OCI-LY7 (cell line): ENCODE measurements at regions not wholly inside any gene's neighbourhood (a gene's known extent, or its start where the extent isn't known, plus 50 kb on each side); places are given as distances from the start of the nearest gene placed in this dataset.

Experiments used
- BruUV-seq: library from RNA; stranded (reverse); fragments of 400-500 nt; replicated peaks from 2 replicates; lab custom pipeline; 2021; lab: Mats Ljungman, UMichigan
- CTCF ChIA-PET: fragments of 300-600 bp; sonication (Branson Sonifier 250); formaldehyde crosslinking; loops from one replicate; lab custom pipeline; 2022; ENCODE audit warnings: antibody characterized with exemption; ENCODE audit not compliant: unreplicated experiment; lab: Charles Lee
- POLR2A ChIA-PET: fragments of 300-600 bp; sonication (Branson Sonifier 250); formaldehyde crosslinking; loops from one replicate; lab custom pipeline; 2022; ENCODE audit warnings: antibody characterized with exemption; lab: Charles Lee
- DNase-seq: peaks from one replicate; pipeline ENCODE4 v3.0.0-alpha.2; 2015; ENCODE audit warnings: low spot score
- H2AFZ ChIP-seq: fragments of 200-600 bp; sonication (generic), shearing (Covaris generic); 2 replicates; pipeline ENCODE4 v1.6.1; 2014; ENCODE audit warnings: mild to moderate bottlenecking, antibody characterized with exemption, low read length, moderate library complexity
- H3K27ac ChIP-seq: fragments of 200-600 bp; sonication (generic); 2 replicates; pipeline ENCODE4 v1.5.1; 2014; ENCODE audit warnings: mixed run types, low read depth, mild to moderate bottlenecking, moderate library complexity, low read length, inconsistent platforms; ENCODE audit not compliant: poor library complexity, severe bottlenecking
- H3K36me3 ChIP-seq: fragments of 200-600 bp; sonication (generic); 2 replicates; pipeline ENCODE4 v1.6.1; 2014; ENCODE audit warnings: mild to moderate bottlenecking, antibody characterized with exemption, low read length, moderate library complexity, mixed read lengths; ENCODE audit not compliant: insufficient read depth
- H3K4me1 ChIP-seq: fragments of 200-600 bp; sonication (generic); 2 replicates; pipeline ENCODE4 v1.5.1; 2014; ENCODE audit warnings: mild to moderate bottlenecking, low read length; ENCODE audit not compliant: insufficient read depth, poor library complexity, severe bottlenecking
- H3K4me2 ChIP-seq: fragments of 200-600 bp; sonication (generic); 2 replicates; pipeline ENCODE4 v1.6.1; 2014; ENCODE audit warnings: mild to moderate bottlenecking, low read length
- H3K4me3 ChIP-seq: fragments of 200-600 bp; sonication (generic); 2 replicates; pipeline ENCODE4 v1.5.1; 2014; ENCODE audit warnings: mild to moderate bottlenecking, low read depth, low read length; ENCODE audit not compliant: poor library complexity, severe bottlenecking
- H3K79me2 ChIP-seq: fragments of 200-600 bp; sonication (generic); 2 replicates; pipeline ENCODE4 v1.6.1; 2016; ENCODE audit warnings: low read depth, mild to moderate bottlenecking, low read length, moderate library complexity, mixed read lengths; ENCODE audit not compliant: insufficient read depth
- H3K9me2 ChIP-seq: fragments of 200-600 bp; sonication (generic); 2 replicates; pipeline ENCODE4 v1.6.1; 2016; ENCODE audit warnings: mild to moderate bottlenecking, low read length, mixed read lengths; ENCODE audit not compliant: insufficient read depth
- H3K9me3 ChIP-seq: fragments of 200-600 bp; sonication (generic); 2 replicates; pipeline ENCODE4 v1.6.1; 2014; ENCODE audit warnings: mild to moderate bottlenecking, mixed run types, low read length, mixed read lengths
- H4K20me1 ChIP-seq: fragments of 200-600 bp; sonication (generic); 2 replicates; pipeline ENCODE4 v1.6.1; 2014; ENCODE audit warnings: mild to moderate bottlenecking, antibody characterized with exemption, low read length, moderate library complexity, mixed read lengths; ENCODE audit not compliant: insufficient read depth
- EZH2phosphoT487 ChIP-seq: fragments of 200-600 bp; sonication (generic); IDR thresholded peaks from 2 replicates; pipeline ENCODE4 v1.6.1; 2018; ENCODE audit warnings: low read depth, borderline replicate concordance, mild to moderate bottlenecking, mixed run types, antibody characterized with exemption, low read length, moderate library complexity, mixed read lengths
- intact Hi-C: fragments of 100-400 bp; cut with micrococcal nuclease; formaldehyde crosslinking; loops from one replicate; pipeline ENCODE4 v1.10.0; 2022; ENCODE audit not compliant: unreplicated experiment
- TF ChIP-seq, protein P1 (sequence below): fragments of 200-600 bp; sonication (generic); conservative IDR thresholded peaks from 2 replicates; pipeline ENCODE4 v1.5.1; 2014; ENCODE audit warnings: mild to moderate bottlenecking, antibody characterized with exemption, low read length, moderate library complexity, mixed read lengths

DNA sequence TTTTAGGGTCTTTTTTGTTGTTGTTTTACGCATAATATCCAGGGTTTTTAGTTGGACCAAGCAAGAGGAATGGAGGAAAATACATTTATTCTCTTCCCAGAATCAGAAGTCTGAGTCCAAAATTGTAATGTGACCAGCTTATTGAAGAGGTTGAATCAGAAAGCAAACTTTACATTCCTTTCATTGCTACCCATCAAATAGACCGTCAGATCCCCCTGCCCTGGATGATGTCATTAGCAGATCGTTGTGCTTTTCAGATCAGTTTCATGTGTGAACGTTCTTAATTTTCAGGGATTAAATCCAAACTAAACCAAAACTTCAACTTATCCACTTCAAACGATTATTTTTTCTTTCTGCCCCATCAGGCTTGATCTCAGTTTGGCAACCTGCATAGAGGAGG lies 85.7 kb upstream of the NGF start:
- Histone ChIP-seq H3K9me2 (no peaks in the 10 kb centered on the region), H3K4me3 (no peak overlapping the region), H3K4me1 (no peaks in the 10 kb centered on the region), H3K27ac (no peak overlapping the region), H3K9me3 (no peaks in the 10 kb centered on the region), H4K20me1 (no peaks in the 10 kb centered on the region), H3K36me3 (no peaks in the 10 kb centered on the region), H3K79me2 (no peaks in the 10 kb centered on the region), H2AFZ (no peak overlapping the region), H3K4me2 (no peak overlapping the region)
- TF ChIP-seq, protein P1, sequence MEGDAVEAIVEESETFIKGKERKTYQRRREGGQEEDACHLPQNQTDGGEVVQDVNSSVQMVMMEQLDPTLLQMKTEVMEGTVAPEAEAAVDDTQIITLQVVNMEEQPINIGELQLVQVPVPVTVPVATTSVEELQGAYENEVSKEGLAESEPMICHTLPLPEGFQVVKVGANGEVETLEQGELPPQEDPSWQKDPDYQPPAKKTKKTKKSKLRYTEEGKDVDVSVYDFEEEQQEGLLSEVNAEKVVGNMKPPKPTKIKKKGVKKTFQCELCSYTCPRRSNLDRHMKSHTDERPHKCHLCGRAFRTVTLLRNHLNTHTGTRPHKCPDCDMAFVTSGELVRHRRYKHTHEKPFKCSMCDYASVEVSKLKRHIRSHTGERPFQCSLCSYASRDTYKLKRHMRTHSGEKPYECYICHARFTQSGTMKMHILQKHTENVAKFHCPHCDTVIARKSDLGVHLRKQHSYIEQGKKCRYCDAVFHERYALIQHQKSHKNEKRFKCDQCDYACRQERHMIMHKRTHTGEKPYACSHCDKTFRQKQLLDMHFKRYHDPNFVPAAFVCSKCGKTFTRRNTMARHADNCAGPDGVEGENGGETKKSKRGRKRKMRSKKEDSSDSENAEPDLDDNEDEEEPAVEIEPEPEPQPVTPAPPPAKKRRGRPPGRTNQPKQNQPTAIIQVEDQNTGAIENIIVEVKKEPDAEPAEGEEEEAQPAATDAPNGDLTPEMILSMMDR = no peak
- TF ChIP-seq EZH2phosphoT487 = no peak
- BruUV-seq = no TSS peak
- DNase-seq = no peak
- intact Hi-C loops = no loop called here
- POLR2A ChIA-PET = no interaction called here
- CTCF ChIA-PET = no interaction called here

DNA sequence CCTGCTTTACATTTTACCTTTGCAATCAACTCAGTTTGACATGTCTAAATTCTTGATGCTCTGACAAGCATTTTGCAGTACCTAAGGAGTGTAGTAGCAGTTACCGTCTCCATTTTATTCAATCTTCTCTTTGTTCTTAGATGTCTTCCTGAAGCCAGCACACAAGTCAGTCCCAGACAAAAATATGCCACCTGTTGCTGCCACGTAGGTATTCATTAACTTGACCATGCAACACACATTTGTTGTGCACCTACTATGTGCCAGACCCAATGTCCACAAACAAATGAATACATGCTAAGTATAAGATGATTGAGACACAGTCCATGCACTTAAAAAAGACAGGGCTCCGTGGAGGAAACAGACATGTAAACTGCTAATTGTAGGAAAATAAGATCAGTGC lies 81.5 kb upstream of the NGF start:
- intact Hi-C loops = no loop called here
- TF ChIP-seq EZH2phosphoT487 = no peak
- TF ChIP-seq, protein P1 = no peak
- Histone ChIP-seq H3K36me3 (no peaks in the 10 kb centered on the region), H3K9me3 (no peaks in the 10 kb centered on the region), H3K27ac (no peak overlapping the region), H3K4me2 (no peak overlapping the region), H2AFZ (no peak overlapping the region), H3K9me2 (no peaks in the 10 kb centered on the region), H3K4me1 (no peaks in the 10 kb centered on the region), H3K4me3 (no peak overlapping the region), H3K79me2 (no peaks in the 10 kb centered on the region), H4K20me1 (no peaks in the 10 kb centered on the region)
- BruUV-seq = no TSS peak
- ChIA-PET CTCF (no interaction called here), POLR2A (interaction anchor here (3.1 kb wide), 1 partner anchor 11 kb away, joined by 10 read pairs; no protein-coding TSS in a partner anchor)
- DNase-seq = no peak

DNA sequence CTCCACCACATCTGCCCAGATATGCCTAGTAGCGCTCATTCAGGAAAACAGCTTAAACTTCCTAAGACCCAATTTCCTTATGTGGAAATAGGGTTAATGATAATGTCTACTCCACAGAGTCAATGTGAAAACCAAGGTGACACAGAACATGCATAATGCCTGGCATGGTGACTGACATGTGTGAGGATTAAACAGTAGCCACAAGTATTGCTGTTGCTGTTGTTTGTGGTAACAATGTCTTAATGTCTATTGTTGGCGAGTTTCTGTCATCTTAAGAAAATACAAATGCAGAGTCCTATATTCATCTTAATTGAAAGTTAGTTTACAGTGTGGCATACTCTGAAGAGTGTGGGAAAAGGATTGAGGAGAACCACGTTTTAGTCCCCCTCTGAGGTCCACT lies 75.6 kb upstream of the NGF start:
- no peaks in the 10 kb centered on the region for H3K79me2 ChIP-seq
- H3K4me3 ChIP-seq = no peak overlapping the region
- no peaks in the 10 kb centered on the region for H4K20me1 ChIP-seq
- no peaks in the 10 kb centered on the region for H3K36me3 ChIP-seq
- H3K27ac ChIP-seq = no peak overlapping the region
- H3K4me2 ChIP-seq = no peak overlapping the region
- no peaks in the 10 kb centered on the region for H3K4me1 ChIP-seq
- no peaks in the 10 kb centered on the region for H3K9me2 ChIP-seq
- ChIA-PET POLR2A (no interaction called here), CTCF (no interaction called here)
- no peak overlapping the region for H2AFZ ChIP-seq
- TF ChIP-seq, protein P1 = no peak
- TF ChIP-seq EZH2phosphoT487 = no peak
- H3K9me3 ChIP-seq = no peaks in the 10 kb centered on the region
- DNase-seq = no peak
- intact Hi-C loops = no loop called here
- no TSS peak for BruUV-seq
